NB4 (cell line): ENCODE measurements at regions not wholly inside any gene's neighbourhood (a gene's known extent, or its start where the extent isn't known, plus 50 kb on each side); places are given as distances from the start of the nearest gene placed in this dataset.

Source experiments
- DNase-seq: peaks from one replicate; pipeline ENCODE4 v3.0.0; 2010; ENCODE audit warnings: low read depth
- H3K4me3 ChIP-seq: one replicate; pipeline ENCODE4 v1.5.1; 2011; ENCODE audit warnings: mild to moderate bottlenecking, low read depth, low read length, moderate library complexity
- MYC ChIP-seq: IDR thresholded peaks from 2 replicates; pipeline ENCODE4 v1.6.1; 2011; ENCODE audit warnings: low read depth, low read length
- POLR2A ChIP-seq: IDR thresholded peaks from 2 replicates; pipeline ENCODE4 v1.6.1; 2011; ENCODE audit warnings: mild to moderate bottlenecking; ENCODE audit not compliant: insufficient read length; ENCODE audit errors: extremely low read depth
- TF ChIP-seq, protein P1 (sequence below): IDR thresholded peaks from 2 replicates; pipeline ENCODE4 v1.6.1; 2011; ENCODE audit warnings: low read depth, low read length
- TF ChIP-seq, protein P2 (sequence below): IDR thresholded peaks from one replicate; pipeline ENCODE4 v1.5.1; 2012; ENCODE audit warnings: low read depth, low read length

DNA sequence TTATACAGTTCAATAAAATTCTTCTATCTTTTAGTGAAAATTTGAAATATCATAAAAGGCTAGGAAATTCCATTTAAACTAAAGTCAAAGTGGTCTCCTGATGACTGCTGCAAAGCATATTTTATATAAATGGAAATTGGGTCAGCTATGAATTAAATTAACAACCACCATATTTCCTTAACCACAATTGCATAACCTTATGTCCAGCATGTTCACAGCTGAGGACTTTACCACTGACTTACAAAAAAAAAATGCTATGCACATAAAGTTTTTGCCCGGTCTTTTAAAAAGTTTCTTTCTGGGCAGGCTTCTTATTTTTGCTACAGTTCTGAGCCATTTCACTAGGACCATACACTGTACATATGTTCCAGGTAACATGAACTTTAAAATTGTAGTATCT lies 208.6 kb upstream of the RGMB start:
- TF ChIP-seq POLR2A (no peak), MYC (no peak)
- TF ChIP-seq, protein P1, sequence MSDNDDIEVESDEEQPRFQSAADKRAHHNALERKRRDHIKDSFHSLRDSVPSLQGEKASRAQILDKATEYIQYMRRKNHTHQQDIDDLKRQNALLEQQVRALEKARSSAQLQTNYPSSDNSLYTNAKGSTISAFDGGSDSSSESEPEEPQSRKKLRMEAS, result no peak
- TF ChIP-seq, protein P2, sequence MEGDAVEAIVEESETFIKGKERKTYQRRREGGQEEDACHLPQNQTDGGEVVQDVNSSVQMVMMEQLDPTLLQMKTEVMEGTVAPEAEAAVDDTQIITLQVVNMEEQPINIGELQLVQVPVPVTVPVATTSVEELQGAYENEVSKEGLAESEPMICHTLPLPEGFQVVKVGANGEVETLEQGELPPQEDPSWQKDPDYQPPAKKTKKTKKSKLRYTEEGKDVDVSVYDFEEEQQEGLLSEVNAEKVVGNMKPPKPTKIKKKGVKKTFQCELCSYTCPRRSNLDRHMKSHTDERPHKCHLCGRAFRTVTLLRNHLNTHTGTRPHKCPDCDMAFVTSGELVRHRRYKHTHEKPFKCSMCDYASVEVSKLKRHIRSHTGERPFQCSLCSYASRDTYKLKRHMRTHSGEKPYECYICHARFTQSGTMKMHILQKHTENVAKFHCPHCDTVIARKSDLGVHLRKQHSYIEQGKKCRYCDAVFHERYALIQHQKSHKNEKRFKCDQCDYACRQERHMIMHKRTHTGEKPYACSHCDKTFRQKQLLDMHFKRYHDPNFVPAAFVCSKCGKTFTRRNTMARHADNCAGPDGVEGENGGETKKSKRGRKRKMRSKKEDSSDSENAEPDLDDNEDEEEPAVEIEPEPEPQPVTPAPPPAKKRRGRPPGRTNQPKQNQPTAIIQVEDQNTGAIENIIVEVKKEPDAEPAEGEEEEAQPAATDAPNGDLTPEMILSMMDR, result no peak
- H3K4me3 ChIP-seq, result no peak overlapping the region
- no peak for DNase-seq

DNA sequence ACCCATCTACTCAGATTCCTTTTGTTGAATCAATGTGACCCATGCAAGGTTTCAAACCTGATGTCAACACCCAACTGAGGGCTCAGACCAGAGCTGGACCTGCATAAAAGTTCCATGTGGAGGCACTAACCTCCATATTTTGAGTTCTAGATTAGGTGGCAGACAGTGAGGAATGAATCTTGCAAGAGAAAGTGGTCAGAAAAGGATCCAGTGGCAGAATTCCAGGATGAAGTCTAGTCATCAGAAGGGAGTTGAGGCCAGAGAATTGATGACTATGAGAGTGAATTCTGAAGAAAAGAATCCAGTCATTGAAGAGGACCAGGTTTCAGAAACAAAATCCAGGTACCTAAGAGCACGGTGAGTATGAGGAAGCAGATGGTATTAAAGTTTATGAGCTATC lies 205.1 kb upstream of the RGMB start:
- TF ChIP-seq, protein P1, result no peak
- TF ChIP-seq, protein P2, result no peak
- TF ChIP-seq MYC (no peak), POLR2A (no peak)
- no peak for DNase-seq
- no peak overlapping the region for H3K4me3 ChIP-seq

DNA sequence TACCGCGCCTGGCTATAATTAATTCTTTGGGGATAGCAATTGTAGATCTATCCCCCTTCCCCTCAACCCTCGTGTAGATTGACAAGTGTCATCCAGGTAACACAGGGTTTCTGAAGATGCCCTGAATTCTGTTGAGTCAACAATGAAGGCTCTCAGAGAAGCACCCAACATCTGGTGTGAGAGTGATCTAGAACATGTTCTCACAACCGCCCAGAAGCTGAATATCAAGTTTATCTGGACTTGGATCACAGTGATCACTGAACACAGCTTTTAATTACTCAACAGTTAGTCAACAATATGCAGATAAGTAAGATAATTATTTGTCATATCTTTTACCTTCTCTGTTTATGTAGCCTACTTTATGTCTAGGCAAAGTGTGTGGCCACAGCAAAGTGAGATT lies 204.2 kb upstream of the RGMB start:
- TF ChIP-seq, protein P2, result no peak
- TF ChIP-seq, protein P1, result no peak
- no peak for TF ChIP-seq POLR2A
- no peak for TF ChIP-seq MYC

DNA sequence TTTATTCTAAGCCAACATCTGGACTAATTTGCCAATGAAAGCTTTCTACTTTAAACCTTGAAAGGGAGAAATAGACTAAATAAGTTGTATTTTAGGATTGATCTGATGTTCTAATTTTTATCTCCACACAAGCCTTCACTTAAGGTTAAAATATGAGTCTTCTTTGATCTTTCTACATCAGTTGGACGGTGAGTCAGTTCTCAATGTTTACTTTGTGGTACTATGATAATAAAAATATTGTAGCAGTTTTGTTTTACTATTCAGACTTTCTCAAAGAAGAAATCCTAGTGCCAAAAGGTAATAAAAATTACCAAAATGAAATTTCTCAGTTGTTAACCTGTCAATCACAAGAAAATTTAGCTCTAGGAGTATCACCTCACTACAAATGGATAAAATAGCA lies 203.5 kb upstream of the RGMB start:
- TF ChIP-seq, protein P1, result no peak
- TF ChIP-seq POLR2A (no peak), MYC (no peak)
- TF ChIP-seq, protein P2, result no peak
- H3K4me3 ChIP-seq, result no peak overlapping the region
- DNase-seq, result no peak

More for the DNA sequence above, 204.2 kb upstream of the RGMB start:
- no peak overlapping the region for H3K4me3 ChIP-seq
- no peak for DNase-seq

DNA sequence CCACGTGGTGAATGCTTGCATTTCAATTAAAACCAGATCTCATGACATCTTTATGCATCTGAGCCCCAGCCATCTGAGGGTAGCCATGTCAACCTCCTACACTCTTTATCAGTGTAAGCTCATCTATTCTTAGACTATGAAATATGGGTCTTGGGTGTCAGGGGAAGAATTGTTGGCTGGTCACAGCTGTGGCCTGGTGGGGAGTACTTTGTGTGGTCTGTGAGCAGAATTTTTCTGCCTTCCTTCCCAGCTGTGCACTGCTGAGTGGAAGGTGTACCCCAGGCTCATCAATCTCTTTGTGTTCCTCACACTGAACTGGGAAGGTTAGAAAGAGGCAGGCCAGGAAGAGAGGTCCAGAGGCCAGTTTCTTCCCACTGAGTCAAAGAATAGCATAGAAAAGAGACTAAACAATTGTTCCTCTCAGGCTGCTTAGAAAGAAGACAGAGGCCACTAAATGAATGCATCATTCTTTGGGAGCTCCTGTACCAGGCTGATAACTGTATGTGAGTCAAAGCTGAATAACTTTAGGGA lies 202.7 kb upstream of the RGMB start:
- no peak for TF ChIP-seq POLR2A
- TF ChIP-seq, protein P2, result no peak
- TF ChIP-seq, protein P1, result no peak
- no peak for TF ChIP-seq MYC
- no peak overlapping the region for H3K4me3 ChIP-seq
- no peak for DNase-seq

DNA sequence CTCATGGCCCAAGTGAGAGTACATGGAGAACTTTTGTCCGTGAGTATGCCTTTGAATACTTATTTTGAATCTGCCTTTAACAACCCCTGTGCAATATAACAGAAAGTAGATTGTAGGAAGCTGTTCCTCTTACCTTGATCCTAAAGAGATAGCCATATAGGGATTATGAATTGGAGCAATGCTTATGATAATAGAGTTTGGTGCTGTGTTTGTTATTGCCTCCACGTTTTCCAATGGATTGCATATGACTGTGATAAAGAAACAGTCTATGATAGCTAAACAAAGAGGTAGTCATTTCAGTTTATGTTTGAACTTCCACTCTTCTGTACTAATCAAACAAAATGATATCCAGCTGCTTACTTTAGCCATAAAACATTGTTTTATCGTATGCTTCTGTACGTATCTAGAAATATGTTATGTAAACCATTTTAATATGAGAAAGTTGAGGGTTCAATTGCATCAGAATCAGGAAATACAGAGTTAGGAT lies 199.6 kb upstream of the RGMB start:
- TF ChIP-seq, protein P1, result no peak
- TF ChIP-seq MYC, result no peak
- TF ChIP-seq, protein P2, result no peak
- no peak for DNase-seq
- H3K4me3 ChIP-seq, result no peak overlapping the region
